ENCODE measurements at regions not wholly inside any gene's neighbourhood (a gene's known extent, or its start where the extent isn't known, plus 50 kb on each side); places are given as distances from the start of the nearest gene placed in this dataset.

GRCh38 chr7:156534925-156535324 lies 105.6 kb upstream of the RNF32 start:
- DNase-seq (ENCODE audit: extremely low spot score), result no peak
- TF ChIP-seq ELF4 (IDR thresholded peaks at IDR 0.05) (no peak), FOXA1 (IDR thresholded peaks at IDR 0.05) (no peak), PKNOX1 (IDR thresholded peaks at IDR 0.05) (no peak), CTBP1 (IDR thresholded peaks at IDR 0.05; ENCODE audit: borderline replicate concordance) (no peak), HDGF (IDR thresholded peaks at IDR 0.05; ENCODE audit: borderline replicate concordance) (no peak), LEF1 (IDR thresholded peaks at IDR 0.05; ENCODE audit: borderline replicate concordance) (no peak), L3MBTL2 (conservative IDR thresholded peaks at IDR 0.05) (no peak), ZNF384 (IDR thresholded peaks at IDR 0.05) (no peak), BHLHE40 (IDR thresholded peaks at IDR 0.05; ENCODE audit: borderline replicate concordance) (no peak), TARDBP (IDR thresholded peaks at IDR 0.05) (no peak), FOXM1 (IDR thresholded peaks at IDR 0.05; ENCODE audit: borderline replicate concordance) (no peak), SUZ12 (IDR thresholded peaks at IDR 0.05) (no peak), SP1 (IDR thresholded peaks at IDR 0.05) (no peak), ARNT (IDR thresholded peaks at IDR 0.05) (no peak), NFRKB (IDR thresholded peaks at IDR 0.05) (no peak), FOXK2 (IDR thresholded peaks at IDR 0.05) (no peak)
- ChIA-PET POLR2A (no interaction called here), CTCF (no interaction called here)

GRCh38 chr7:156533964-156534363 lies 106.6 kb upstream of the RNF32 start:
- ChIA-PET CTCF (no interaction called here), POLR2A (no interaction called here)
- no peak for DNase-seq (ENCODE audit: extremely low spot score)
- TF ChIP-seq ARNT (IDR thresholded peaks at IDR 0.05) (no peak), LEF1 (IDR thresholded peaks at IDR 0.05; ENCODE audit: borderline replicate concordance) (no peak), HDGF (IDR thresholded peaks at IDR 0.05; ENCODE audit: borderline replicate concordance) (no peak), ELF4 (IDR thresholded peaks at IDR 0.05) (no peak), SP1 (IDR thresholded peaks at IDR 0.05) (no peak), PKNOX1 (IDR thresholded peaks at IDR 0.05) (no peak), CTBP1 (IDR thresholded peaks at IDR 0.05; ENCODE audit: borderline replicate concordance) (no peak), ZNF384 (IDR thresholded peaks at IDR 0.05) (no peak), SUZ12 (IDR thresholded peaks at IDR 0.05) (no peak)

- TF ChIP-seq ARNT (IDR thresholded peaks at IDR 0.05) (no peak), PKNOX1 (IDR thresholded peaks at IDR 0.05) (no peak), CTBP1 (IDR thresholded peaks at IDR 0.05; ENCODE audit: borderline replicate concordance) (no peak), ZNF384 (IDR thresholded peaks at IDR 0.05) (no peak), FOXA1 (IDR thresholded peaks at IDR 0.05) (no peak), NFRKB (IDR thresholded peaks at IDR 0.05) (no peak), FOXK2 (IDR thresholded peaks at IDR 0.05) (no peak), SUZ12 (IDR thresholded peaks at IDR 0.05) (no peak), SP1 (IDR thresholded peaks at IDR 0.05) (no peak), LEF1 (IDR thresholded peaks at IDR 0.05; ENCODE audit: borderline replicate concordance) (no peak), FOXM1 (IDR thresholded peaks at IDR 0.05; ENCODE audit: borderline replicate concordance) (no peak), HDGF (IDR thresholded peaks at IDR 0.05; ENCODE audit: borderline replicate concordance) (no peak), L3MBTL2 (conservative IDR thresholded peaks at IDR 0.05) (no peak)
- no peak for DNase-seq (ENCODE audit: extremely low spot score)
- CTCF ChIA-PET, result no interaction called here
- POLR2A ChIA-PET, result no interaction called here
These were observed 107.2 kb upstream of the RNF32 start for GRCh38 chr7:156533420-156533819.

- ChIA-PET CTCF (no interaction called here), POLR2A (no interaction called here)
- no peak for DNase-seq (ENCODE audit: extremely low spot score)
- no peak for TF ChIP-seq SP1 (IDR thresholded peaks at IDR 0.05)
These were observed 108.5 kb upstream of the RNF32 start for GRCh38 chr7:156532016-156532602.

- no peak for TF ChIP-seq NFRKB (IDR thresholded peaks at IDR 0.05)
- no peak for TF ChIP-seq TARDBP (IDR thresholded peaks at IDR 0.05)
- TF ChIP-seq FOXA1 (IDR thresholded peaks at IDR 0.05), result no peak
- TF ChIP-seq BHLHE40 (IDR thresholded peaks at IDR 0.05; ENCODE audit: borderline replicate concordance), result no peak
- no peak for TF ChIP-seq SUZ12 (IDR thresholded peaks at IDR 0.05)
- no peak for TF ChIP-seq CTBP1 (IDR thresholded peaks at IDR 0.05; ENCODE audit: borderline replicate concordance)
- TF ChIP-seq ELF4 (IDR thresholded peaks at IDR 0.05), result no peak
- TF ChIP-seq FOXM1 (IDR thresholded peaks at IDR 0.05; ENCODE audit: borderline replicate concordance), result no peak
- no peak for TF ChIP-seq HDGF (IDR thresholded peaks at IDR 0.05; ENCODE audit: borderline replicate concordance)
- no peak for TF ChIP-seq LEF1 (IDR thresholded peaks at IDR 0.05; ENCODE audit: borderline replicate concordance)
- TF ChIP-seq PKNOX1 (IDR thresholded peaks at IDR 0.05), result no peak
- TF ChIP-seq ZNF384 (IDR thresholded peaks at IDR 0.05), result no peak
- TF ChIP-seq ARNT (IDR thresholded peaks at IDR 0.05), result no peak
- no peak for TF ChIP-seq FOXK2 (IDR thresholded peaks at IDR 0.05)
- no peak for TF ChIP-seq SP1 (IDR thresholded peaks at IDR 0.05)
- ChIA-PET CTCF (no interaction called here), POLR2A (no interaction called here)
- no peak for DNase-seq (ENCODE audit: extremely low spot score)
These were observed 110.6 kb upstream of the RNF32 start for GRCh38 chr7:156529956-156530355.

GRCh38 chr7:156527458-156527890 lies 113.1 kb upstream of the RNF32 start:
- no peak for DNase-seq (ENCODE audit: extremely low spot score)
- no peak for TF ChIP-seq ELF4 (IDR thresholded peaks at IDR 0.05)
- TF ChIP-seq FOXA1 (IDR thresholded peaks at IDR 0.05), result no peak
- TF ChIP-seq LEF1 (IDR thresholded peaks at IDR 0.05; ENCODE audit: borderline replicate concordance), result no peak
- no peak for TF ChIP-seq HDGF (IDR thresholded peaks at IDR 0.05; ENCODE audit: borderline replicate concordance)
- no peak for TF ChIP-seq ARNT (IDR thresholded peaks at IDR 0.05)
- no peak for TF ChIP-seq SUZ12 (IDR thresholded peaks at IDR 0.05)
- TF ChIP-seq TARDBP (IDR thresholded peaks at IDR 0.05), result no peak
- TF ChIP-seq FOXM1 (IDR thresholded peaks at IDR 0.05; ENCODE audit: borderline replicate concordance), result no peak
- TF ChIP-seq BHLHE40 (IDR thresholded peaks at IDR 0.05; ENCODE audit: borderline replicate concordance), result no peak
- no peak for TF ChIP-seq ZNF384 (IDR thresholded peaks at IDR 0.05)
- no peak for TF ChIP-seq PKNOX1 (IDR thresholded peaks at IDR 0.05)
- TF ChIP-seq FOXK2 (IDR thresholded peaks at IDR 0.05), result no peak
- TF ChIP-seq SP1 (IDR thresholded peaks at IDR 0.05), result no peak
- TF ChIP-seq L3MBTL2 (conservative IDR thresholded peaks at IDR 0.05), result no peak
- ChIA-PET POLR2A (no interaction called here), CTCF (no interaction called here)
